ENCODE measurements at regions not wholly inside any gene's neighbourhood (a gene's known extent, or its start where the extent isn't known, plus 50 kb on each side); places are given as distances from the start of the nearest gene placed in this dataset.
A peak's percentile ranks its signal among the peaks of the same experiment; 100 is the strongest.
"Not testable (repeated sequence)": the region's sequence is repeated elsewhere in the genome, so short reads cannot be mapped to it uniquely, and the experiment has no call there.

DNA sequence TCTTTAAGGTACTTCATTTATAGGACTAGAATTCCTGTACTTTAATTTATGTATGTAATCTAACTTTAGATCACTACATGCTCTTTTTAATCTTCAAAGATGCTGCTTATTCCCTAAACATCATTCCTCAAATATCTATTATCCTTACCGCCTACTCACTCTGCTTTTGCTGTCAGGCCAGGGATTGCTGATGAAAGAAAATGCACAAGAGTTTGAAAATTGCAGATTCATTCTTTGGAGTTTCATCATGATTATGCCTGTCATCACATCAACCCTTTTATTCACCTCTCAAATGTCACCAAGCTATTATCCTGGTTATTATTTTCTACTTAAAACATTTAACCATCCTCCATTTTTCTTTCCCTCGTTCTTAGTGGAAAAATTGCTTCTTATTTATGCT, 802.7 kb downstream of the METTL15 start:
- no peak for TF ChIP-seq CTCF (IDR thresholded peaks at IDR 0.05; ENCODE audit: insufficient read depth, low read length)
- peak; percentile 18 for DNase-seq (ENCODE audit: low read depth)

GRCh38 chr11:28903716-28904115, 795.5 kb downstream of the METTL15 start:
- no peak overlapping the region for H3K4me3 ChIP-seq (ENCODE audit: low read depth, low read length)
- TF ChIP-seq CTCF (IDR thresholded peaks at IDR 0.05; ENCODE audit: insufficient read depth, low read length) = no peak
- peak; percentile 34 for DNase-seq (ENCODE audit: low read depth)

More for the DNA sequence above, 802.7 kb downstream of the METTL15 start:
- H3K4me3 ChIP-seq (ENCODE audit: low read depth, low read length) = no peak overlapping the region

GRCh38 chr11:28900427-28900826, 792.2 kb downstream of the METTL15 start:
- no peak overlapping the region for H3K4me3 ChIP-seq (ENCODE audit: low read depth, low read length)
- no peak for TF ChIP-seq CTCF (IDR thresholded peaks at IDR 0.05; ENCODE audit: insufficient read depth, low read length)
- DNase-seq (ENCODE audit: low read depth) = no peak

DNA sequence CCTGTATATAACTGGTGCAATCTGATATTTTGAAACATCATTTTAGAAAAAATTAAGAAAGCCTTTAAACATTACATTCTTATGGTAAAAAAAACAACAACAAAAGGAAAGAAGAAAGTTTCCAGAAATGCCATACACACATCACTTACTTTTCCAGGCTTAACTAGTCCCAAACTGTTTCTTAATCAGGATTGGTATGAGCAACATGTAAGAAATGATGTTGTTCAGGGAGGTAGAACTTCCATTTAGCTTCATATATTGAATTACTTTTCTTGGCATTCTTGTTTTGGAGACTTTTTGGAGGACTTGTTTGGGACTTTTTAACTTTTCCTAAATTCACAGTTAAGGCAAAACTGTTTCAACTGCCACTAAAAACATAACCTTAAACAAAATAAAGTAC, 791.5 kb downstream of the METTL15 start:
- no peak for TF ChIP-seq CTCF (IDR thresholded peaks at IDR 0.05; ENCODE audit: insufficient read depth, low read length)
- no peak for DNase-seq (ENCODE audit: low read depth)
- no peak overlapping the region for H3K4me3 ChIP-seq (ENCODE audit: low read depth, low read length)

- H3K4me3 ChIP-seq (ENCODE audit: low read depth, low read length); DNase-seq (ENCODE audit: low read depth): not testable (repeated sequence)
These were observed 782.4 kb downstream of the METTL15 start for GRCh38 chr11:28890601-28891040.

DNA sequence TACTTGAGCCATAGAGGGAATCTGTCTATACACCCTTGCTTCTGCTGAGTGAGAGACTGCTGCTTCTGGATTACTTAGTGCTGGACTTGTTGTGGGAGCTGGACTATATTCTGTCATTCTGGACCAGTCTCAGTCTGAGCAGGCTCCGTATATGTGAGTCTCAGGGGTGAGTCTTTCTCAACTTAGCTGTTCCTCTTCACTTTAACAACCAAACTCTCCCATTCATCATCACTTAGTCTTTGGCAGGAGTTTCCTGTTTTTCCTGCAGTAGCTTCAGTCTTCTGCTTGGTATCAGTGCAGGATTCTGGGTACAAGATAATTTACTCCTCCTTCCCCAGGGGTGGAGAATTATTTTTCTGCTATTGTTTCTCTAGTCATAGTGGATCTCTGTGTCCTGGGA, 779.5 kb downstream of the METTL15 start:
- no peak for TF ChIP-seq CTCF (IDR thresholded peaks at IDR 0.05; ENCODE audit: insufficient read depth, low read length)
- peak; percentile 20 for DNase-seq (ENCODE audit: low read depth)
- no peak overlapping the region for H3K4me3 ChIP-seq (ENCODE audit: low read depth, low read length)

- no peak for TF ChIP-seq CTCF (IDR thresholded peaks at IDR 0.05; ENCODE audit: insufficient read depth, low read length)
- no peak for DNase-seq (ENCODE audit: low read depth)
- H3K4me3 ChIP-seq (ENCODE audit: low read depth, low read length) = no peak overlapping the region
These were observed 771.7 kb downstream of the METTL15 start for GRCh38 chr11:28879869-28880268.
